Nucleus accumbens (tissue), 56 donors: ENCODE measurements at regions not wholly inside any gene's neighbourhood (a gene's known extent, or its start where the extent isn't known, plus 50 kb on each side); places are given as distances from the start of the nearest gene placed in this dataset.
"Not testable (repeated sequence)": the region's sequence is repeated elsewhere in the genome, so short reads cannot be mapped to it uniquely, and the experiment has no call there.

ENCODE experiments used
- DNase-seq, 56 donors: peaks; one replicate each; lab custom pipeline; 2025; lab: John Stamatoyannopoulos, UW

- no peak for DNase-seq
These were observed 65.8 kb downstream of the SPIN4 start for GRCh38 chrX:63285375-63285774.

- DNase-seq = no peak
These were observed 66.5 kb downstream of the SPIN4 start for GRCh38 chrX:63284659-63285058.

GRCh38 chrX:63283348-63283747, 67.8 kb downstream of the SPIN4 start:
- no peak for DNase-seq

- DNase-seq = no peak
These were observed 68.3 kb downstream of the SPIN4 start for GRCh38 chrX:63282828-63283227.

- DNase-seq = no peak
These were observed 69.1 kb downstream of the SPIN4 start for GRCh38 chrX:63282077-63282476.

- no peak for DNase-seq
These were observed 69.7 kb downstream of the SPIN4 start for GRCh38 chrX:63281465-63281864.

GRCh38 chrX:63277394-63277793, 73.7 kb downstream of the SPIN4 start:
- not testable (repeated sequence) for DNase-seq

- no peak for DNase-seq
These were observed 76.0 kb downstream of the SPIN4 start for GRCh38 chrX:63275127-63275526.

GRCh38 chrX:63270873-63271272, 80.3 kb downstream of the SPIN4 start:
- no peak for DNase-seq

- no peak for DNase-seq
These were observed 93.0 kb downstream of the SPIN4 start for GRCh38 chrX:63258144-63258543.

- DNase-seq = no peak
These were observed 100.8 kb downstream of the SPIN4 start for GRCh38 chrX:63250253-63250868.

GRCh38 chrX:63242689-63243088, 108.4 kb downstream of the SPIN4 start:
- DNase-seq = not testable (repeated sequence)

- DNase-seq = not testable (repeated sequence)
These were observed 115.2 kb downstream of the SPIN4 start for GRCh38 chrX:63235963-63236362.

GRCh38 chrX:63233013-63233412, 118.1 kb downstream of the SPIN4 start:
- not testable (repeated sequence) for DNase-seq

- DNase-seq = not testable (repeated sequence)
These were observed 132.9 kb downstream of the SPIN4 start for GRCh38 chrX:63218202-63218601.

GRCh38 chrX:63217549-63217948, 133.6 kb downstream of the SPIN4 start:
- DNase-seq = not testable (repeated sequence)

- DNase-seq = not testable (repeated sequence)
These were observed 141.5 kb downstream of the SPIN4 start for GRCh38 chrX:63209645-63210044.

GRCh38 chrX:63209128-63209527, 142.0 kb downstream of the SPIN4 start:
- DNase-seq = not testable (repeated sequence)

- DNase-seq = not testable (repeated sequence)
These were observed 146.7 kb downstream of the SPIN4 start for GRCh38 chrX:63204266-63205074.

- not testable (repeated sequence) for DNase-seq
These were observed 149.1 kb downstream of the SPIN4 start for GRCh38 chrX:63201987-63202386.

GRCh38 chrX:63198693-63199092, 152.4 kb downstream of the SPIN4 start:
- not testable (repeated sequence) for DNase-seq
